ENCODE measurements at regions not wholly inside any gene's neighbourhood (a gene's known extent, or its start where the extent isn't known, plus 50 kb on each side); places are given as distances from the start of the nearest gene placed in this dataset.

GRCh38 chr5:8247049-8247899 is 378.3 kb downstream of the MTRR start:
- H3K36me3 ChIP-seq (ENCODE audit: control insufficient read depth in 2 of 4, insufficient read depth in 4 of 4, low read length in 3 of 4): no peaks in the 10 kb centered on the region

More at GRCh38 chr5:8247049-8247899, 378.3 kb downstream of the MTRR start:
- no peaks in the 10 kb centered on the region for H3K9me3 ChIP-seq (ENCODE audit: insufficient read depth in 2 of 2, low read depth in 1 of 2, low read length in 1 of 2)
- H3K56ac ChIP-seq (replicated peaks; ENCODE audit: insufficient read length, low read depth, low read length): no peak overlapping the region
- no peaks in the 10 kb centered on the region for H3K79me2 ChIP-seq (ENCODE audit: control insufficient read depth in 1 of 2, insufficient read depth in 2 of 2, low read length in 2 of 2)
- no peak overlapping the region for H3K9ac ChIP-seq (replicated peaks in 1 of 4; ENCODE audit: extremely low read depth in 1 of 4, low read depth in 3 of 4, low read length in 3 of 4)
- no peaks in the 10 kb centered on the region for H3K79me1 ChIP-seq (ENCODE audit: low read depth, low read length)
- TF ChIP-seq TAF7 (optimal IDR thresholded peaks at IDR 0.05; ENCODE audit: borderline replicate concordance, low read depth, low read length) (no peak), RAD21 (IDR thresholded peaks at IDR 0.05 in 1 of 2, conservative IDR thresholded peaks at IDR 0.05 in 1 of 2; ENCODE audit: low read depth in 2 of 2, low read length in 2 of 2) (peak in 1 of 2 experiments; percentile 20; a peak in 2 of 4 replicates)
- H4K5ac ChIP-seq (ENCODE audit: insufficient read length, low read depth, low read length): no peak overlapping the region
- FAIRE-seq: no peak
- no peak overlapping the region for H3K4ac ChIP-seq (replicated peaks; ENCODE audit: insufficient read length, low read depth, low read length)
- H2BK120ac ChIP-seq (replicated peaks; ENCODE audit: low read depth, low read length): no peak overlapping the region
- H2AFZ ChIP-seq (ENCODE audit: low read length): no peak overlapping the region
- H3K23me2 ChIP-seq (ENCODE audit: low read depth, low read length): no peaks in the 10 kb centered on the region
- H4K20me1 ChIP-seq (replicated peaks in 1 of 2; ENCODE audit: control insufficient read depth in 1 of 2, insufficient read depth in 2 of 2, low read length in 2 of 2): no peaks in the 10 kb centered on the region
- H2AK5ac ChIP-seq (ENCODE audit: low read depth, low read length): no peak overlapping the region
- H4K91ac ChIP-seq (replicated peaks; ENCODE audit: insufficient read length, low read length): no peak overlapping the region
- H3K4me1 ChIP-seq (replicated peaks in 1 of 4; ENCODE audit: control insufficient read depth in 3 of 4, insufficient read depth in 4 of 4, low read length in 3 of 4): no peaks in the 10 kb centered on the region
- no peak overlapping the region for H3K23ac ChIP-seq (ENCODE audit: insufficient read length)
- H3K14ac ChIP-seq (ENCODE audit: insufficient read length): no peak overlapping the region
- POLR2A ChIA-PET (ENCODE audit: partially characterized antibody): no interaction called here
- H3K4me2 ChIP-seq (ENCODE audit: insufficient read depth in 1 of 2, low read depth in 2 of 2, low read length in 2 of 2): no peak overlapping the region
- CTCF ChIA-PET (ENCODE audit: partially characterized antibody): interaction anchor here (0.6 to 1.3 kb wide), 3 partner anchors 8 to 64 kb away, joined by 3 read pairs; no protein-coding TSS in a partner anchor
- H3K4me3 ChIP-seq (ENCODE audit: extremely low read depth in 1 of 4, insufficient read depth in 2 of 4, low read depth in 3 of 4, low read length in 4 of 4): no peak overlapping the region
- no peaks in the 10 kb centered on the region for H3K27me3 ChIP-seq (replicated peaks in 1 of 4; ENCODE audit: control insufficient read depth in 3 of 4, extremely low read depth in 1 of 4, insufficient read depth in 3 of 4, low read length in 3 of 4)
- DNase-seq (ENCODE audit: low read depth in 1 of 2, low spot score in 2 of 2): no peak
- no peak overlapping the region for H3K27ac ChIP-seq (ENCODE audit: low read depth, low read length)
- no peak overlapping the region for H2BK12ac ChIP-seq (ENCODE audit: low read depth, low read length)
- H3K18ac ChIP-seq (ENCODE audit: extremely low read depth, low read length): no peak overlapping the region
- H2BK5ac ChIP-seq (ENCODE audit: low read depth, low read length): no peak overlapping the region
- H2BK15ac ChIP-seq (ENCODE audit: low read length): no peak overlapping the region
- H4K8ac ChIP-seq (ENCODE audit: extremely low read depth, insufficient read depth, low read length): no peak overlapping the region
- 78% methylated on average over 8 of the region's 8 CpGs; no CpG with 5 or more reads in 1 of the 2 experiments for WGBS, 2 experiments (ENCODE audit: extremely low coverage in 1 of 2, insufficient coverage in 1 of 2, insufficient read length in 1 of 2, insufficient replicate concordance in 2 of 2, low coverage in 1 of 2, low lambda C conversion rate in 2 of 2, missing lambda C conversion rate in 1 of 2)
- H2BK20ac ChIP-seq (ENCODE audit: low read length): no peak overlapping the region

Data from H1 (cell line).